Transverse colon (tissue), 4 donors: ENCODE measurements at regions not wholly inside any gene's neighbourhood (a gene's known extent, or its start where the extent isn't known, plus 50 kb on each side); places are given as distances from the start of the nearest gene placed in this dataset.

Experiments
- CTCF ChIP-seq, 5 experiments: fragments of 200-600 bp in 3 of 5; fragments of 450-650 bp in 2 of 5; sonication (generic) in 3 of 5; IDR thresholded peaks; 1 replicate in 2 of 5; 2 replicates in 3 of 5; pipeline ENCODE4 v1.5.1; 2016 to 2017; ENCODE audit warnings: antibody characterized with exemption in 5 of 5, inconsistent platforms in 3 of 5, mild to moderate bottlenecking in 2 of 5, moderate library complexity in 1 of 5
- POLR2A ChIP-seq: fragments of 450-650 bp; IDR thresholded peaks from one replicate; pipeline ENCODE4 v1.6.1; 2016; ENCODE audit warnings: antibody characterized with exemption, mild to moderate bottlenecking, moderate library complexity
- POLR2AphosphoS5 ChIP-seq, 3 donors: sonication (generic); formaldehyde crosslinking; IDR thresholded peaks; one replicate each; pipeline ENCODE4 v1.6.1; 2016; ENCODE audit warnings: antibody characterized with exemption in 3 of 3

- no peak for TF ChIP-seq POLR2AphosphoS5 (IDR thresholded peaks at IDR 0.05)
- TF ChIP-seq CTCF (IDR thresholded peaks at IDR 0.05): no peak
- TF ChIP-seq POLR2A: no peak
These were observed 433.4 kb downstream of the BRD1 start for GRCh38 chr22:49394116-49394785.
